Stomach smooth muscle (tissue), 2 donors: ENCODE measurements at regions not wholly inside any gene's neighbourhood (a gene's known extent, or its start where the extent isn't known, plus 50 kb on each side); places are given as distances from the start of the nearest gene placed in this dataset.

ENCODE experiments used
- H3K27ac ChIP-seq: one replicate; pipeline ENCODE4 v1.7.0; 2013; ENCODE audit warnings: mild to moderate bottlenecking, low read length, inconsistent platforms
- H3K27me3 ChIP-seq, 2 donors: one replicate each; pipeline ENCODE4 v1.7.0; 2013; ENCODE audit warnings: low read length in 2 of 2; ENCODE audit not compliant: insufficient read depth in 2 of 2, control insufficient read depth in 1 of 2
- H3K36me3 ChIP-seq, 2 donors: one replicate each; pipeline ENCODE4 v1.7.0; 2013; ENCODE audit warnings: low read length in 2 of 2; ENCODE audit not compliant: control insufficient read depth in 2 of 2, insufficient read depth in 2 of 2
- H3K4me1 ChIP-seq: one replicate; pipeline ENCODE4 v1.7.0; 2013; ENCODE audit warnings: low read length; ENCODE audit not compliant: control insufficient read depth, insufficient read depth
- H3K4me3 ChIP-seq, 2 donors: one replicate each; pipeline ENCODE4 v1.7.0; 2013; ENCODE audit warnings: low read length in 2 of 2
- H3K9ac ChIP-seq, 2 donors: one replicate each; pipeline ENCODE4 v1.7.0; 2013; ENCODE audit warnings: low read length in 2 of 2, mild to moderate bottlenecking in 1 of 2
- H3K9me3 ChIP-seq, 2 donors: one replicate each; pipeline ENCODE4 v1.7.0; 2013; ENCODE audit warnings: low read length in 2 of 2; ENCODE audit not compliant: control insufficient read depth in 2 of 2
- donor health status: healthy.
- donor health status: Pancreatic carcinoma.

DNA sequence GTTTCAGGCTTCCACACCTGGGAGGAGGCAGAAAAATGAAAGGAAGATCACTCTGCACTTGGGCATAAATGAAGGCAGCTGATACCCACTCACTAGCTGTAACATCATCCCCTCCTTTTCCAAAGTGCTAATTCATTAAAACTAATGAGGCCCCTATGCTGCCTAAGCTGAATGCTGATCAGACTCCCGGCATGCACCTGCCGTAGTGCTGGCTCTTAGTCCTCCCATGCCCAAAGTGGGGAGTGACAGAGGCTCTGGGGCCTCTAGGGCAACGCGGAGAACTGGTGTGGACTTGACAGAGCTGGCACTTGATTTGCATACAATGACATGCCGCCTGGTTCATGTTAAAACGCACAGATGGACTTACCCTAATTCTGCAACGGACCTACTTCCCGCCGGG is 96.5 kb upstream of the NCAM1 start:
- H3K4me1 ChIP-seq = peaks cover 5% of the 10 kb centered on the region
- H3K27me3 ChIP-seq = no peaks in the 10 kb centered on the region
- H3K27ac ChIP-seq = no peak overlapping the region
- H3K4me3 ChIP-seq = no peak overlapping the region
- H3K36me3 ChIP-seq = no peaks in the 10 kb centered on the region
- H3K9ac ChIP-seq = no peak overlapping the region
- peaks cover 0 to 3% of the 10 kb centered on the region in 2 donors for H3K9me3 ChIP-seq

DNA sequence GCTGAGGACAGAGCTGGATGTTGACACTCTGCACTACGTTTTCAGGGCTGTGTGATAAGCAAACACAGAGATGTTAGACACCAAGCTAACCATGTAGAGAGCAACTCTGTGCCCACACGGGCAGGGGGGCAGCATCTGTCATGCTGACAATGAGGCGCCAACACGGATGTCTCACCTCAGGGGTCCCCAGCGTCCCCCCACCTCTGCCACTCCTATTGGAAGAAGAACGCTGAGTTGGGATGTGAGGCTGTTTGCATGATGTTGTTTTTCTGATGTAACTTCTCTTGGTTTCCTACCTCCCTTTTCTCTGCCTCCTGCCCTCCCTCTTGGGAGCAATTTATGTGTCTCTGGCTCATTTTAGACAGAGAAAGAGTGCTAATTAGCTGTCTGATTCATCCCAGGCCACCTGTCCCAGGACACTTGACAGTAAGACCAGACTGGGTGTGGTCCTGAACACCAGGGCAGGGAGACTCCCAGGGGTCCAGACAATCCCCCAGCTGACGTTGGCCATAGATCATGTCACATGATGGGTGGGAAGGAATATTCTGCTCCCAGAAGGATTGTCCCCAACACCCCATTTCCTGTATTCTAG is 89.2 kb upstream of the NCAM1 start:
- H3K27ac ChIP-seq = no peak overlapping the region
- H3K9ac ChIP-seq = no peak overlapping the region
- no peaks in the 10 kb centered on the region for H3K9me3 ChIP-seq
- H3K27me3 ChIP-seq = no peaks in the 10 kb centered on the region
- H3K36me3 ChIP-seq = no peaks in the 10 kb centered on the region
- H3K4me3 ChIP-seq = no peak overlapping the region
- no peaks in the 10 kb centered on the region for H3K4me1 ChIP-seq

DNA sequence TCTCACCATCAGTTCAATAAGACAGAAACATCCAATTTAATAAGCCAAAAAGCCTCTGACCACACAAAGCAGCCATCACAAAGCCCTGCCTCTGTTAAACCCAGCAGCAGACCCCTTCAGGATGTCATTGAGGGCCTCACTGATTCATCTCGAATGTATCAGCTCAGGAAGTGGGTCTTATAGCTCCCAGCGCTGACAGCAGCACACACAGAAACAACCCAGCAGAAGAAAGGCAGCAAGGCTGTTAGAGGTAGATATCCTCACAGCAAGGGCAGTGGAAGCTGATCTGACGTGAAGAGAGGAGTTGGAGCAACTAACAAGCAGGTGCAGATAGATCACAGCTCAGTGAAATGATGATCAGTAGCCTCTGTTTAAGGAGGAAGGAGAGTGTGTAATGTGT is 86.2 kb upstream of the NCAM1 start:
- Histone ChIP-seq H3K4me1 (no peaks in the 10 kb centered on the region), H3K36me3 (no peaks in the 10 kb centered on the region), H3K27me3 (no peaks in the 10 kb centered on the region), H3K9ac (no peak overlapping the region), H3K27ac (no peak overlapping the region), H3K4me3 (no peak overlapping the region), H3K9me3 (no peaks in the 10 kb centered on the region)

DNA sequence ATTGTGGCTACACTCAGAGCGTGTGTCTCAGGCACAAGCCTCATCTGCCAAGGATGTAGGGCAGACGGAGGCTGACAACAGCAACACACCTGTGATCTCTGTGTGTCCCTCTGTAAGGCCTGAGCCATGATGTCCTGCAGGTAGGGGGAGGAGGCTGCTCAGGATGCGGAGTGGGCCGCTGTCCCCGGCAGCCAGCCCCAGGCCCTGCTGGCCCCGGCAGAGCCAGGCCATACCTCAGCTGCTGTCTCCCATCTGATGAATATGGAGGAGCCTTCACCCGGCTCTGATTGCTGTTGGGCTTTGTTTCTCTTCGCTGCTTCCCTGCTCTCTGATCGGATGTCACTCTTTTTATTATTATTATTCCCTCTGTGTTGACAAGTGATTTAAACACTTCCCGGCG is 83.6 kb upstream of the NCAM1 start:
- Histone ChIP-seq H3K4me3 (no peak overlapping the region), H3K9ac (no peak overlapping the region)

DNA sequence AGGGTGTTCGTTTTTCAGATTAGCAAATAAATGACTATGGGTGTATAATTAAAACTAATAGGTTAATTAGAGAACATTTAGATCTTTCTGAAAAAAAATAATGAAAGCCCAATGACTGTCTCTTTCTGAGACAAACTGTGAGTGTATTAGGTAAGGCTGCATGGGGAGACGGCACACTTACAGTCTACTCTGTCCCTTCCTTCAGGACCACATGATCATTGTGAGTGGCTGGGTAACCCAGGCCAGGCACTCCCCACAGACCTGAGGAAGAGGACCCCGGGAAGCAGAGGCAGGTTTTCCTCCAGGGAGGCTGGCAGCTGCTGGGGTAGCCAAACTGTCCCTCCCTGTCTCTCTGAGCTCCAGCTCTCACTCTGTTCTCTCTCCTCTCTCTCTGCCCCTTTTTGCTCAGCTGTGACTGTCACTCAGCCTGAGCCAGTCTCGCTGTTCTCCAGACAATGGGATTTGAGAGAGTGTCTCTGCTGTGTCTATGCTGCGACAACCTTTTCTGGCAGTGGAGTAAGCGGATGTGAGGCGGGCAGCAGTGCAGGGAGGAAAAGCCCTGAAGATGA is 83.1 kb upstream of the NCAM1 start:
- H3K27ac ChIP-seq = no peak overlapping the region
- no peaks in the 10 kb centered on the region for H3K27me3 ChIP-seq
- H3K4me3 ChIP-seq = no peak overlapping the region
- H3K9me3 ChIP-seq = no peaks in the 10 kb centered on the region
- H3K4me1 ChIP-seq = peaks cover 11% of the 10 kb centered on the region
- no peak overlapping the region for H3K9ac ChIP-seq
- H3K36me3 ChIP-seq = no peaks in the 10 kb centered on the region

More for the DNA sequence above, 83.6 kb upstream of the NCAM1 start:
- H3K36me3 ChIP-seq = no peaks in the 10 kb centered on the region
- no peak overlapping the region for H3K27ac ChIP-seq
- no peaks in the 10 kb centered on the region for H3K27me3 ChIP-seq
- no peaks in the 10 kb centered on the region for H3K9me3 ChIP-seq
- peaks cover 6% of the 10 kb centered on the region for H3K4me1 ChIP-seq

DNA sequence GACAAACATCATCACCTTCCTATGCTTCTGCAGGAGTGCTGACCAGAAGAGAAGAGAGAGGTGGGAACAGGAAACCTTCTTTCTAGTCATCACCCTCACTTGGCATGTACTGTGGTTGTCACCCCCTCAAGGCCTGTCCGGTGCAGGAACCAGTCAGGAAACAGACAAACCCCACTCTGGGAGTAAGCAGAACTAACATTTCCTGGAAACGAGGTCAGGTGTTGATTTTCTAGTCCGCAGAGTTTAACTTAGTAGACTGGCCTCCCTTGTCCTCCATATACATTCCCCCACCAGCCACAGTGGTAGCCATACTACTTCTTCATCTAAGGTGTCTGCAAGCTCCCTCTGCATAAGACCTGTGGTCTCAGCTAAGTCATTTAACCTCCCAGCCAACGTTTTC is 80.7 kb upstream of the NCAM1 start:
- H3K9ac ChIP-seq = no peak overlapping the region
- peaks cover 16% of the 10 kb centered on the region for H3K4me1 ChIP-seq
- no peak overlapping the region for H3K4me3 ChIP-seq
- no peaks in the 10 kb centered on the region for H3K9me3 ChIP-seq
- H3K27ac ChIP-seq = no peak overlapping the region
- no peaks in the 10 kb centered on the region for H3K27me3 ChIP-seq
- no peaks in the 10 kb centered on the region for H3K36me3 ChIP-seq

DNA sequence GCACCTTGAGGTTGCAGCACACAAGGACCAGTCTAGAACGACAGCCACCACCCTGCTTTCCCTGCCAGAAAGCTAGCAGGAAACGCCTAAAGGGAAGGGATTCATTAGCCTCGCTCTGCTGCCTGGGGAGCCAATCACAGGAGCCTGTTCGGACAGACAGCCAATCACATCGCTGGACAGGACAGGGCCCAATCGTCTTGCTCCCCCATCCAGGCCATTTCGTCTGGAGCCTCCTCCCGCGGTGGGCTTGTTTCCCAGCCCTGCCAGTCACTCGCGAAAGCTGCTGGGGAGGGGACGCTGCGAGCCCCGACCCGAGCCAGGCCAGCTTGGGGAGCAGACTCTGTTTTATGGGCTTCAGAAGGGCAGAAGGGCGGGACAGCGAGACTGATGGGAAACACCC is 79.8 kb upstream of the NCAM1 start:
- Histone ChIP-seq H3K9ac (peak overlapping the region; percentile 36 to 66), H3K4me3 (peak overlapping the region; percentile 63 to 80), H3K27ac (peak overlapping the region; percentile 24), H3K4me1 (peaks cover 16% of the 10 kb centered on the region), H3K36me3 (no peaks in the 10 kb centered on the region), H3K9me3 (no peaks in the 10 kb centered on the region), H3K27me3 (no peaks in the 10 kb centered on the region)

DNA sequence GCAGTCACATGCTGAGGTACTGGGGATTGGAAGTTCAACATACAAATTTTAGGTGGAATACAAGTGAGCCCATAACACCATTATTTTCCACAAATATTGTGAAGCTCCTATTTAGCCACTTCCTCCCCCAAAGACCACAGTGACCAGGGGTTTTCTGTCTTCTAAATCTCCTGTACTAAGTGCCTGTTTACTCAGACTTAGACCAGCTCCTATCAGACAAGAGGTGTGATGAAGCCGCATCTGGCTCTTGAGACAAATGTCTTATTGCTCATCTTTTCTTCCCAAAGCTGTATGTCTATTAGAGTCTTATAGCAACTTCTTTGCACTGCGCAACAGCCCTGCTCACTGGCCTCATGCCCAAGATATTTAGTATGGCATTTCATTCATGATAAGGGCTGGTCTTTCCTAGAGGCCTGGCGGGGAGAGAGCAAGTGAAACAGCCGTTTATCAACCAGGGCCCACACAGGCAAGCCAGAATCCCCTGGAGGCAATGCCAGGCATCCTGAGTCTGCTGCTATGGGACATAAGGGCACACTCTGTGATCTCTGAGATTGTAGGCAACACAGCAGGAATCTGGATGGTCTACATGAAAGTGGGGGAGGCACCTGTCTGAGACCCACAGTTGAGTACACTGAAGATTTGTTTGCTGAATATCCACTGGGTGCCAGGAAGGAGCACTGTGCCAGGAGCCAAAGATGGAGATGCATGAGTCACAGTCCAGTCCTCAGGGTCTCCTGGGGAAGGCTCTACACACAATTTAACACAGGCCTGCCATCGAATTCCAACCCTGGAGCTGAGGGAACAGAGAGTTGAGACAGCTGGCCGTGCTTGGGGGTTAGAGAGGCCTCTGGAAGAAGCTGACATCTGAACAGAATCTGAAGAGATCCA is 78.5 kb upstream of the NCAM1 start:
- Histone ChIP-seq H3K4me3 (no peak overlapping the region), H3K9me3 (no peaks in the 10 kb centered on the region), H3K27me3 (no peaks in the 10 kb centered on the region), H3K4me1 (peaks cover 16% of the 10 kb centered on the region), H3K36me3 (no peaks in the 10 kb centered on the region), H3K9ac (no peak overlapping the region), H3K27ac (no peak overlapping the region)

DNA sequence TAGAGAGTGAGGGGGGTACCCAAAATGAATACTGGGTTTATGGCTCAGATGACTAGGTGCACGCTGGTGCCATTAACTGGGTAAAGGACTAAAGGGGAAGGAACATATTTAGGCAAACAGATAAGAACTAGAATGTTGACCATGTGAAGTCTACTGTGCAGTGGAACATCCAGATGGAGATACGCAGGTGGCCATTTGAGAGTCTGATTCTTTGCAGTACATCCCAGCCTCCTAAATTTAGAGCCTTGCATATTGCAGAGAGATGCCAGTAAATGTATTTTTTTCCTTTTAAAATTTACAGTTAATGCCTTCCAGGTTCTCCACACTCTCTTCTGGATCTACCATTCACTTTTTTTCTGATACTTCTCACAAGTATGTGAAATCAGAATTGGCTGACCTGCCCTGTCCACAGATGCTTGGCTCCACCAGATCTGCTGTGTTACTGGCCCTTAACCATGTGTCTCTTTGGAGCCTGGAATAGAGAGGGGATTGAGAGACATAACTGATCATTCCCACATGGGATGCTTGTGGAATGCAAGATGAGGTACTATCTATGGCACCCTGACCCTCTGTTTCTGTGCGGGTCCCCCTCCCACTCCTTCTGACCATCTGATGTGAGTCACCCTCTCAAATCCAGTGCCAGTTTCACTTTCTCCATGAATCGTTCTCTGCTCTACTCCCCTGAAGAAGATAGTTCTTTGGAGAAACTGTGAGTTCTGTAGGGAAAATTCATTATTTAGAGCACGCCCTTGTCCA is 77.0 kb upstream of the NCAM1 start:
- peak overlapping the region in 1 of 2 donors; percentile 22 for H3K4me3 ChIP-seq
- H3K4me1 ChIP-seq = peaks cover 16% of the 10 kb centered on the region
- no peaks in the 10 kb centered on the region for H3K36me3 ChIP-seq
- H3K9me3 ChIP-seq = no peaks in the 10 kb centered on the region
- no peak overlapping the region for H3K9ac ChIP-seq
- H3K27ac ChIP-seq = no peak overlapping the region
- no peaks in the 10 kb centered on the region for H3K27me3 ChIP-seq

DNA sequence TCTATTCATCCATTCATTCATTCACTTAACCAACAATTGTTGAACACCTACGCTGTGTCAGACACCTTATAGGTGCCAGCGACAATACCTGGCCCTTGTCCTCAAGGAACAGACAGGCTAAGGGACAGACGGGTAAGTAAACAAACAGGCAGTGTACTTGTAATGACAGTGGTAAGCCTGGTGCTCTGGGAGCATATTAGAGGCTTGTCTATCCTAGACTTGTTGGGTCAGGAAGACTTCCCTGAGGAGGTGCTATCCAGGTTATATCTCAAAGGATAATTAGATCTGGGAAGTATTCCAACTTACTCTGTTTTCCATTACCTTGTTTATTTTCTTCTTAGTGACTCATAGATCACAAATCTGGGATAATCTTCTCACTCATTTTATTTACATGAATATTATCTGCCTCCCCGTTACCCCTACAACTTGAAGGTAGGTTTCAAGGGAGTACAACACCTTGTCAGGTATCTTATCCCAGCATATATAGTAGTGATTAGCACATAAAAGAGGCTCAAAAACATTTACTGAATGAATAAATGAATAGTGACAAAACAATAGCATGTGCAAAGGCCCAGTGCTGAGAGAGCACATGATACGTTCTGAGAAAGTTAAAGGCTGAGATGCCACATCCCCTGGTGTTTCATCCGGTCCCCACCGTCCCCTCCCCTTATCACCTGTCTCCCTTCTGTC is 75.3 kb upstream of the NCAM1 start:
- no peaks in the 10 kb centered on the region for H3K36me3 ChIP-seq

More for the DNA sequence above, 75.3 kb upstream of the NCAM1 start:
- Histone ChIP-seq H3K27ac (no peak overlapping the region), H3K4me1 (peaks cover 16% of the 10 kb centered on the region), H3K4me3 (no peak overlapping the region), H3K9me3 (no peaks in the 10 kb centered on the region), H3K27me3 (peaks cover 0 to under 1% of the 10 kb centered on the region in 2 donors), H3K9ac (no peak overlapping the region)
